Thyroid gland (tissue), 4 donors: ENCODE measurements at regions not wholly inside any gene's neighbourhood (a gene's known extent, or its start where the extent isn't known, plus 50 kb on each side); places are given as distances from the start of the nearest gene placed in this dataset.

Experiments used
- POLR2A ChIP-seq, 2 donors: fragments of 450-650 bp; IDR thresholded peaks; one replicate each; pipeline ENCODE4 v1.6.1; 2017; ENCODE audit warnings: antibody characterized with exemption in 2 of 2, mild to moderate bottlenecking in 2 of 2, moderate library complexity in 1 of 2
- TF ChIP-seq, protein P1 (sequence below), 6 experiments: fragments of 200-600 bp in 3 of 6; fragments of 450-650 bp in 3 of 6; sonication (generic) in 3 of 6; IDR thresholded peaks; one replicate each; pipeline ENCODE4 v1.5.1; 2016 to 2019; ENCODE audit warnings: antibody characterized with exemption in 6 of 6, mild to moderate bottlenecking in 2 of 6, inconsistent platforms in 1 of 6, moderate library complexity in 1 of 6

GRCh38 chr15:87209891-87210689 lies 1046.4 kb downstream of the NTRK3 start:
- no peak for TF ChIP-seq POLR2A (IDR thresholded peaks at IDR 0.05)
- TF ChIP-seq, protein P1, sequence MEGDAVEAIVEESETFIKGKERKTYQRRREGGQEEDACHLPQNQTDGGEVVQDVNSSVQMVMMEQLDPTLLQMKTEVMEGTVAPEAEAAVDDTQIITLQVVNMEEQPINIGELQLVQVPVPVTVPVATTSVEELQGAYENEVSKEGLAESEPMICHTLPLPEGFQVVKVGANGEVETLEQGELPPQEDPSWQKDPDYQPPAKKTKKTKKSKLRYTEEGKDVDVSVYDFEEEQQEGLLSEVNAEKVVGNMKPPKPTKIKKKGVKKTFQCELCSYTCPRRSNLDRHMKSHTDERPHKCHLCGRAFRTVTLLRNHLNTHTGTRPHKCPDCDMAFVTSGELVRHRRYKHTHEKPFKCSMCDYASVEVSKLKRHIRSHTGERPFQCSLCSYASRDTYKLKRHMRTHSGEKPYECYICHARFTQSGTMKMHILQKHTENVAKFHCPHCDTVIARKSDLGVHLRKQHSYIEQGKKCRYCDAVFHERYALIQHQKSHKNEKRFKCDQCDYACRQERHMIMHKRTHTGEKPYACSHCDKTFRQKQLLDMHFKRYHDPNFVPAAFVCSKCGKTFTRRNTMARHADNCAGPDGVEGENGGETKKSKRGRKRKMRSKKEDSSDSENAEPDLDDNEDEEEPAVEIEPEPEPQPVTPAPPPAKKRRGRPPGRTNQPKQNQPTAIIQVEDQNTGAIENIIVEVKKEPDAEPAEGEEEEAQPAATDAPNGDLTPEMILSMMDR (IDR thresholded peaks at IDR 0.05) = no peak
